GM19324 (cell line): ENCODE measurements at regions not wholly inside any gene's neighbourhood (a gene's known extent, or its start where the extent isn't known, plus 50 kb on each side); places are given as distances from the start of the nearest gene placed in this dataset.
"Not testable (repeated sequence)": the region's sequence is repeated elsewhere in the genome, so short reads cannot be mapped to it uniquely, and the experiment has no call there.

Experiments
- ATAC-seq: cut with Tn5 transposase; IDR thresholded peaks from one replicate; pipeline ENCODE4 v1.9.1; 2021; ENCODE audit warnings: mild to moderate bottlenecking, moderate library complexity; ENCODE audit not compliant: unreplicated experiment, low FRiP score

DNA sequence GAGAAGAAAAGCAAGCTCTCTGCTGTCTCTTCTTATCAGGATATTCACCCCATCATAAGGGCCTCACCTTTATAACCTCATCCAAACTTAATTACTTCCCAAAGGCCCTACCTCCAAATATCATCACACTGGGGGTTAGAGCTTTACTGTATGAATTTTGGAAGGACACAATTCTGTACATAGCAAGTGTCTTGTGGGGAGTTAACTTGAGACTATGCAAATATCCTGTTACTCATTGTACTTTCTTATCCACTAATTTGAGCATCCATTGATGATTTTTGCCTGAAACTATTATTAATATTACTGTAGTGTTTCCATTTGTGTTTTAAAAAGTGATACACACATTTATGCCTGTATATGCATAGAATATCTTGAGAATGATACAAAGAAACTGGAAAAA lies 129.1 kb upstream of the IVNS1ABP start:
- ATAC-seq, result no peak

DNA sequence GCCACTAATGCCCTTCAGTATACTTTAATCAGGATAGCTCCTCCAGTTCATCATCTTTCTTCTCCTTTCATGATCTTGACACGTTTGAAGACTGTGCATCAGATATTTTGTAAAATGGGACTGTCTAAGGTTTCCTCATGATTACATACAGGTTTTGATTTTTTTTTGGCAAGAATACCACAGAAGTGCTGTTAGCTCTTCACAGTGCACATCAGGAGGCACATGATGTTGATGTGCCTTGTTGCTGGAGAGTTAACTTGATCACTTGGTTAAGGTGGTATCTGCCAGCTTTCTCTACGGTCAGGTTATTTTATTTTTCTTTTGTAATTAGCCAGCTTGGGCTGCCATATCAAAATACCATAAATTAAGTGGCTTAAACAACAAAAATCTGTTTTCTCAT lies 128.6 kb upstream of the IVNS1ABP start:
- no peak for ATAC-seq

DNA sequence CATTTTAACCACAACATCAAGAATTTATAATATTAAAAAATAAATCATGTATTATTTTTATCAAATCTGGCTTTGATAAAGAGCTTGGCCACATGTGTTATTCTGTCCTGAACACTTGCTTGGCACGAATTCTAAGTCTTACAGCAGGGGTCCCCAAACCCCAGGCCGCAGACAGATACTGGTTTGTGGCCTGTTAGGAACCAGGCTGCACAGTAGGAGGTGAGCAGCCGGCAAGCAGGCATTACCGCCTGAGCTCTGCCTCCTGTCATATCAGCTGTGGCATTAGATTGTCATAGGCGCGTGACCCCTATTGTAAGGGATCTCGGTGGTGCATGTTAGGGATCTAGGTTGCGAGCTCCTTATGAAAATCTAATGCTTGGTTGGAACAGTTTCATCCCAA lies 127.6 kb upstream of the IVNS1ABP start:
- ATAC-seq, result no peak

DNA sequence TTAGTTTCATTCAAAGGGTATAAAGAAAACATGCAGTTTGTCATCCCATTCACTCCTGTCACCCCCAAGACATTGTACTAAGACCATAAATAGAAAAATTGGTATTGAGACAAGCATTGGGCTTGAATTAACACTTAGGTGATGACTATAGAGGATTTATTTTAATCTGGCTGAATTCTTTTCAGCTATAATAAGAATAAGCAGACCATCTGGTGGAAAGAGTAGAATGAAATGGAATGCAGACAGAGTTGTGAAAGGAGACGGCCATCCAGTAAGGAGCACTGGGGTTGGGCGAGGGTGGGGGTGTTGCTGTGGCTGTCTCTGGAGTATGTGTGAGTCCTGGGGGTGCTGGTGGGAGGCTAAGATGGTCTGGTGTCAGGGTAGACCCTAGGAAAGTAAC lies 125.0 kb upstream of the IVNS1ABP start:
- no peak for ATAC-seq

DNA sequence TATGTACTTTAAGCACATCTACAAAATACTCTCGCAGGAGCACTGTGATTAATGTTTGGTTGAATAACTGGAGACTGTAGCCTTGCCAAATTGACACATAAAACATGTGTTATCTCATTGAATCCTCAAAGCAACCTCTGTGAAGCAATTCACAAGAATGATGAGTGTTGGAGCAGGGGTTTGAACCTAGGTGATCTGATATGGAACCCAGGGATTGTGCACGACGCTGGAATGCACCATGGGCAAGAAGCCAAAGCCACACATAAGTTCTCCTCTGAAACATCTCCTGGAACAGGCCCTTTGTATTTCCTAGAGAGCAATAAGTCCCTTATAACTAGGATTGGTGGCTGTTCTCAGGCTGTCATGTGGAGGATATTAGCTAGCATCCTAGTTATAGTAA lies 124.6 kb upstream of the IVNS1ABP start:
- no peak for ATAC-seq

DNA sequence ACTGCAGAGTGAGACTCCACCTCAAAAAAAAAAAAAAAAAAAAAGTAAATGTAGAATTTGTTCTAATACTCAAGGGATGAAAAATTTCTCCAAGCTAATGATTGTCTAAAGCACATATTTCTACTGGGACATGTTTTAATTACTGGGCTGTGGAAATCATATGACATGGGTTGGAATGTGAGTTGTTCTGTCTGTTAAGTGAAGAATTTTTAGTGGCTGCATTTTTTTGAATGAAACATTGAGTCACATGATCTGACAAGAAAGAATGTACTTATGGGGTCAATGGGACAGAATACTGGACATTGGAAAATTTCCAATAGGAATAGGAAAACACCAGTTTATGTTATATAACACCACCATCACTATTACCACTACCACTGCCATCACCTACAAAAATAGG lies 123.8 kb upstream of the IVNS1ABP start:
- ATAC-seq, result no peak

DNA sequence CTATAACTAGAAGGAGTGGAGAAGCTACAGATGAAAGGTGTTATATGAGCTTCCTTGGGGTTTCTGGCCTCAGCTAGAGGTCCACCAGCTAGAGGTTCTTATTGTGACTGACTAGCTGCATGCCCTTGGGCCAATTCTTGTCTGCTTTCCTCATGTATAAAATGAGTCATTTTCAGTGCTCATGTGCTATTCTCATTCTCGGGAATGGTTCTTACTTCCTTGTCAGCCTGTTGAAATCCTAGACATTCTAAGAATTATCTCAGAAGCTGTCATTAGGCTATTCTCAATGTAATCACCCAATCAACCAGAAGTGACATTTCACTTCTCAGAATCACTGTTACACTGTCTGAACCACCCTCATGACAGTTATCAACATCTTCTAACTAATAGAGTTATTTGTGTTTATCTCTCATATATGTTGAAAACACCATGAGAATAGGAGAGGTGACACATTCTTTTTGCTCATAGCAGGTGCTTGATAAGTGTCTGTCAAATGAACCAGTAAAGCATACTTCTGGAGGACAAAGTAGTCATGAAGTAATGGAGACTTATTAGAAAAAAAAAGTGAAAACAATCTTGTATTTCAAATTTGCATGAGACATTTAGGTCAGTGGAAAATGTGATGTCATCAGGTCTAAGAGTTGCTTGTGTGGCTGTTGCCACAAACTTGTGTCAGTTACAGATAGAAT lies 122.8 kb upstream of the IVNS1ABP start:
- peak; percentile 70 for ATAC-seq

DNA sequence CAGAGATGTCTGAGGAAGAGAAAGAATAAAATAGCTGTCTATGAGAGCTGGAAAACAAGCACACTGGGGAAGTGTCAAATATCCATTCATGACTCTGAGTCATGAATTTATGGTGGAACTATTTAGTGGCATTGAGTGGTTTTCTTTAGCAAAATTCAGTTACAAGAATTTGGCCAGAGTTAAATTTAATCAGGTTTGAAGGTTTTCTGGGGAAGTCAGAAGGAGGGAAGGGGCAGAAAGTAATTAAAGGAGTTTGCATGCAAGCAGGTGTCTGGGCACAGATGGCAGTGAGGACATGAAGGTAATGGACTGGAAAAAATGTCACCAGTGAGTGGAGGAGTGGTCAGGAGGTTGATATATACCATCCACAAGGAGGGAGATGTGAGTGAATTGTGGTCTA lies 121.9 kb upstream of the IVNS1ABP start:
- no peak for ATAC-seq

DNA sequence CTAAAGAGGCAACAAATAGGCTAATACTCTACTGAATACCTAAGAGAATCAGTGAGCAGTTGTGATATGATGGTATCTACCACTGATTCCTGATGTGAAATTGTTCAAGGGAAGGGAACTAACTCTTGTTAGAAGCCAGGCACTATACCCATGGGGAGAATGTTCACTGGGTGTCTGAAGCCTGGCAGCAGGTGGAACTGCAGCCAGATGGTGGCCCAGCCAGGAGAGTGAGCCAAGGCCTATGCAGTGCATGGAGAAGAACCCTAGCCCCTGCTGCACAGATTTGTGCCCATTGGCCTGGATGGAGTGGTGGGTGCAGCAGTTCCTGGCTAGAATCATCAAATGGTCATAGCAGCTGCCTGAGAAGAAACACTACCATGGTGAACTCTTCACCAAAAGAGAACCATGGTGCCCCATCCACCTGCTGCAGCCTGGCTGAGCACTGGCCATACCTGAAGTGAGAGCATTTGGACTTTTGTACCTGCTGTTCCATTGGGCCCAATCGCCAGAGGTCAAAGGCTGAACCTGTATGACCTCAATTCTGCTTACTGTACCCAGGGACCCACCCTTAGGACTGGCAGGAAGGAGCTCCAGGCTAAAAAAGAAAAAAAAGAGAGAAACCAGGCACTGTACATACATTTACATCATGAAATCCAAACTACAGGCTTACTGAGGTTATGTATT lies 118.8 kb upstream of the IVNS1ABP start:
- ATAC-seq, result no peak

DNA sequence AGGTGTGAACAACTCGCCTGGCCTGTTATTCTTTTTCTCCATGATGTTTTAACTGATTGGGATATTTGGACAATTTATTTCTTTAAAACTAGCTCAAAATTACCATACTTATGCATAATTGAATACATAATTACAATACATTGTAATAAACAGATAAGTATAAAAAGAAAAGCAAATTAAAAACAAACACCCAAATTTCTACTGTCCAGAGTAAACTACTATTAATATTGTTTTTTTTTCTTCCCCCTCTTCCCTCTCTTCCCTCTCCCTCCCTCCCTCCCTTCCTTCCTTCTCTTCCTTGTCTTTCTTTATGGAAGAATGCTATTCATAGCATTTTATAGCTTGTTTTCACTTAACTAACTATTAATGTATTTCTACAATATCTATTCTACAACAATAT lies 117.7 kb upstream of the IVNS1ABP start:
- no peak for ATAC-seq

DNA sequence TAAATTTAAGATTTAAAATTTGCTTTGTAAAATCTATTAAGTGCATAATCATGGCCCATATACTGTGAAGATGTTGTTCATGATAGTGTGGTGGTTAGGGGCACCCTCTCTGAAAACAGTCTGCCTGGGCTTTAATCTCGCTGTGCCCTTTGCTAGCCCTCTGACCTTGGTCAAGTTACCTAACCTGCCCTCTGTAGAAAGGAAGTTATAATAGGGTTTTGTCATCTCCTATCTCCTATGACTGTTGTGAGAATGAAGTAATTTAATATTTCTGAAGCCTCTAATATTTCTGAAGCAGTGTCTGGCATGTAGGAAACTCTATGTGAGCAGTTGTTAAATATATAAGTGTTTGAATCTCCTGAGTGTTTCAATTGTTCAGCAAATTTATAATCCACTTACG lies 116.6 kb upstream of the IVNS1ABP start:
- no peak for ATAC-seq

DNA sequence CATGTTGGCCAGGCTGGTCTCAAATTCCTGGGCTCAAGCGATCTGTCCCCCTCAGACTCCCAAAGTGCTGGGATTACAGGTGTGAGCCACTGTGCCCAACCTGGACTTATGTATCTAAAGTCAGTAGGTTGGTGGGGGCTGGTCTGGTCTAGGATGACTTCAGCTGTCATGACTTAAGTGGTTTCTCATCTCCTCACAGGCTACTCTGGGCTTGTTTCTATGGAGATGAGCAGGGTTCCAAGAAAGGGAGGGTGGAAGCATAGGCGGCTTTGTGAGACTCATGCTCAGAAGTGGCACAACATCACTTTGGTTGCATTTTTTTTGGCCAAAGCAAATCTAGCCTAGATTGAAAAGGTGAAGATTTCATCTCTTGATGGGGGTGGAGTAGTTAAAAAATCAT lies 115.9 kb upstream of the IVNS1ABP start:
- ATAC-seq, result no peak

DNA sequence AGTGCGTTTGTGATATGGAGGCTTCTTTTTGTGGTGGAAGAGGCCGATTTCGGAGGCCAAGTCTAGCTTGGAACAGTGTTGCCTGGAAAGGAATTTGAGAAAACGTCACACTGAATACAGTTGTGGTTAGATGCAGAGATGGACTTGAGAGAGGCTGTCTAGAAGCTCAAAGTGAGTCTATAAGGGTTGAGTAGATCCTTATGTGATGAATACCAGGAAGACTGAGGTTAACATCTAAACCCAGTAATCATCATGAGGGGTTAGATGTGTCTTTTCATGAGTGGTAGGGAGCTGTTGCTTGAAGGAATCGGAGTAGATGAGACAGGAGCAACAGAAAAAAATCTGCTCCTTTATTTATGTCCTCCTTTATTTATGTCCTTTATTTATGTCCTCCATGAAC lies 114.6 kb upstream of the IVNS1ABP start:
- no peak for ATAC-seq

DNA sequence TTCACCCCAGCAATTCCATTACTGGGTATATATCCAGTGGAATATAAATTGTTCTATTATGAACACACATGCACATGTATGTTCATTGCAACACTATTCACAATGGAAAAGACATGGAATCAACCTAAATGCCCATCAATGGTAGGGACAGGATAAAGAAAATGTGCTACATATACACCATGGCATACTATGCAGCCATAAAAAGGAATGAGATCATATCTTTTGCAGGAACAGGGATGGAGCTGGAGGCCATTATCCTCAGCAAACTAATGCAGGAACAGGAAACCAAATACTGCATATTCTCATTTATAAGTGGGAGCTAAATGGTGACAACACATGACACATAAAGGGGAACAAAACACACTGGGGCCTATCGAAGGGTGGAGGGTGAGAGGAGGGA lies 112.6 kb upstream of the IVNS1ABP start:
- ATAC-seq, result not testable (repeated sequence)

DNA sequence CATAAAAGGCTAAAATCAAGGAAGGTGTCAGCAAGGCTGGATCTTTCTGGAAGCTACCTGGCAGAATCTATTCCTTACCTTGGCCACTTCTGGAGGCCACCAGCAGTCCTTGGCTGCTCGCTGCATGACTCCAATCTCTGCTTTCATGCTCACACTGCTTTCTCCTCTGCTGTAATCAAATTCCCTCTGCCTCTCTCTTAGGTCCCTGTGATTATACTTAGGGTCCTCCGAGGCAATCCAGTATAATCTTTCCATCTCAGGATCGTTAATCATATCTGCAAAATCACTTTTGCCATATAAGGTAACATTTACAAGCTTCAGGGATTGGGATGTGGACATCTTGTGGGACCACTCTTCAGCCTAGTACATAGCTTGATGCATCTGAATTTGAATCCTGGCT lies 110.7 kb upstream of the IVNS1ABP start:
- no peak for ATAC-seq

DNA sequence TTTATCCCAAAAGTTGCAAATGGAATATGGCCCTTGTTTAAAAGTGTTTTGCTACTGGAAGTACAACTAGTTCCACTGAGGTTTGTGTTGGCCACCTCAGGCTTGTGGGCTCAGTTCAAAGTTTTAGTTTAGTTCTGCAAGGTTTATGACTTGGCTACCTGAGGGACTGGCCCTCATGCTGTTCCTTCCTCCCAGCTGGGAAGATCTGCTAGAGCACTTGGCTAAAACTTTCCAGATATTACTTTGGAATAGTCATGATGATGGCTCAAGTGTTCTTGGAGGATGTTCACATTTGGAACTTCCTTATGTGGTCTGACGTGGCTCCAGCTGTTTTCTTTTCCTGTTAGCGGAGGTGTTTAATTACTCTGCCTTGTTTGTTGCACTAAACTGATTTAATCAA lies 110.2 kb upstream of the IVNS1ABP start:
- no peak for ATAC-seq

DNA sequence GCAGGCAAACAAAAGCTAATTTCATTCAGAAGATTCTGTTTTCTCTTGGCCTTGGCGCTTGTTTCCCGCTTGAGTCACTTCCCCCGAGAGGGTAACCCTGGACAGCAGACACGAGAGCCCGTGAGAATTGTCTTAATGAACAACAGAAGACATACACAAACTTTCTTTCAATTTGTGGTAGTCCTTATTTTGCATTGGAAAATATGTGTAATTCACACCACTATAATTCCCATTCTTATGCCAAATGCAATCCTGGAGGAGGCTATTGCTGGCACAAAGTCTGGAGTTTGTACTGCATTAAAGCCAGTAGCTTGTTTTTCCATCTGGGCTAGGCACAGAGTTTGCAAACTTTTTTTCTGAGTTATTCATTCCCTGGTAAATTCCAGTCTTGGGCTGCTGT lies 109.8 kb upstream of the IVNS1ABP start:
- no peak for ATAC-seq

DNA sequence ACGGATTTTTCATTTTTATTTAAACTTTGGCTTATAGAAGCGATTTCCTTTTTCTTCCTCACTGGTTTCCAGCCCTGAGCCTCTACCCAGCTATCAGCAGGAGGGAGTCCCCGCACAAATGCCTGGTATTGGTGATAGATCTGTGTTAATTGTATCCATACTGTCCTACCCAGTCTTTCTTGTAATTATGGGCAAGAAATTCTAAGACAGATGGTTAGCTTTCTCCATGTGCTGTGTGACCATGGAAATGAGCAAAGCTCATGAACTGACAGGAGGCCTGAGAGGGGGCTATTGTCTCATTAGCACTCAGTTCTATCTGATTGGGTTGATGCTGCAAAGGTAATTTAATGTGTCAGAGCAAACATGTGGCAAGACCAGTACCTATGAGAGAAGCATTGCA lies 108.1 kb upstream of the IVNS1ABP start:
- no peak for ATAC-seq

DNA sequence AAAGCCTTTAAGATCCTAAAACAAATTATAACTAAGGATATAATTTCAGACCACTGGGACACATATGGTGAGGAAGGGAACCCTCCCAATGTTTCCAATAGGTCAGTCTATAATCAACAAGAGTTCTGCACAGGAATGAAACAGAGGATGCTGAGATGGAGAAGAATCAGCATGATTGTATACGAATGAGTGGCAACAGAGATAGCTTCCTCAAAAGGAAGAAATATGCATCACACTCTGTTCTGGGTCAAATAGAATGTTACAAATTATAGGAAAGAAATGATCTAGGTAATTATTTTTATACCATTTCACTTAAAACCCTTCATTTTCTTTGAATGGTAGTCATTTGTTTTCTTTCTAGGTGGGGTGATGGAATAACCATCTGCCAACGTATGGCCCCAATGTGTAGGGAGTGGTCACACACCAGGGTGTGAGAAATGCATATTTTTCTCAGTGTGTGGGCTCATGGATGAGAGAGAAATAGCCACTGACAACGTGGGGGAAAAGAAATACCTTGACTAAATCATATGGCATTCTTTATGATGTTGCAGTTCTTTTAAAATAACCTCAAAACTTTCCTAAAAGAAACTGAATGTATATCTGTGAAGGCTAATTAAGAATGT lies 104.6 kb upstream of the IVNS1ABP start:
- no peak for ATAC-seq

DNA sequence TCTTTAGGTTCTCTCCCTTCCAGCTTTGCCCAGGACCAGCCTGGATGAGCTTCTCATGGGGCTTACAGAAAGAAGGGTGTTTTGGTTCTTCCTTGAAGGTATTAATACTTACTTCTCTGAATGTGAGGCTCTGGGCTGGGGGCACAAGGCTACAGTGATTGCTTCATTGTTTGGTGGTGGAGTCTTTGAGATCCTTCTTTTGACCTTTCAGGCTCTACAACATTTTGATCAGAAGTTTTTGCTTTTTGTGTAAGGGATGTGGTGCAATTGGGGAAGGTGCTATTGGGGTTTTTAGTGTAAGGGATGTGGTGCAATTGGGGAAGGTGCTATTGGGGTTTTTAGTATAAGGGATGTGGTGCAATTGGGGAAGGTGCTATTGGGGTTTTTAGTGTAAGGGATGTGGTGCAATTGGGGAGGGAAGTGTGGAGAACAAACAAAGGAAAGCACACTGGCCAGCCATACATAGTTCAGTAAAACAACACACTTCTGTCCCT lies 103.6 kb upstream of the IVNS1ABP start:
- ATAC-seq, result no peak

DNA sequence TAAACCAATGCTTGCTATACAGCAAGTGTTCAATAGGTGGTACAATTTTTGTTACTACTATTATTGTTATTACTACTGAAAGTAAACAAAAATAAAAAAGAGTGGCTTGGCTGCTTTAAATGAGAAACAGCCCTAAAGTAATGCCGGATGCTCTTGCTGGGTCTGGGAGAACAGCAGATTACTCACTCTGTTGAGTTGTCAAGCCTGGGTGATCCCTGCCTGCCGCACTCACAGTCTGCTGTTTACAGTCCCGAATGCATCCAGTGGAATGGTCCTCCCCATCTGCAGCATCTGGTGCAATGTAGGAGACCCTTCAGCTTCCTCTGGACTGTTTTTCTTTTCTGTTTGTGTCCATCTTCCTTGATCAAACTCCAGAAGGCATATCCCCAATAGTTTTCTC lies 102.7 kb upstream of the IVNS1ABP start:
- no peak for ATAC-seq

DNA sequence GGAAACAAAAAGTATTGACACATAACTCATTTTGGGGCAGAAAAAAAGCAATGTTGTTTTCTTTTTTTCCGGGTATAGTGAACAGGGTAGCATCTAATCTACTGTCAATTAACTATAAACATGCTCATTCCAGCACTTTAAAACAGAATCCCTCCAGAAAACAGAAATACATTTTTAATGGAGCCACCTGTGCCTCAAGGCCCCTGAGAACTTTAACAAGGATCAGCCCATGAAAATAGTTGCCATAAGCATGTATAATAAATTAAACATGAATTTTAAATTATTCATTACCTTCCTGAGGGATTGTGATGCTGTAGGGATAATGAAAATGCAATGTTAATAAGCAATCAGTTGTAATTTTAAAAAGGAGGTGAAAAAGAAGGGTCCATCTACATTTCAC lies 101.4 kb upstream of the IVNS1ABP start:
- no peak for ATAC-seq
